ENCODE measurements at regions not wholly inside any gene's neighbourhood (a gene's known extent, or its start where the extent isn't known, plus 50 kb on each side); places are given as distances from the start of the nearest gene placed in this dataset.

DNA sequence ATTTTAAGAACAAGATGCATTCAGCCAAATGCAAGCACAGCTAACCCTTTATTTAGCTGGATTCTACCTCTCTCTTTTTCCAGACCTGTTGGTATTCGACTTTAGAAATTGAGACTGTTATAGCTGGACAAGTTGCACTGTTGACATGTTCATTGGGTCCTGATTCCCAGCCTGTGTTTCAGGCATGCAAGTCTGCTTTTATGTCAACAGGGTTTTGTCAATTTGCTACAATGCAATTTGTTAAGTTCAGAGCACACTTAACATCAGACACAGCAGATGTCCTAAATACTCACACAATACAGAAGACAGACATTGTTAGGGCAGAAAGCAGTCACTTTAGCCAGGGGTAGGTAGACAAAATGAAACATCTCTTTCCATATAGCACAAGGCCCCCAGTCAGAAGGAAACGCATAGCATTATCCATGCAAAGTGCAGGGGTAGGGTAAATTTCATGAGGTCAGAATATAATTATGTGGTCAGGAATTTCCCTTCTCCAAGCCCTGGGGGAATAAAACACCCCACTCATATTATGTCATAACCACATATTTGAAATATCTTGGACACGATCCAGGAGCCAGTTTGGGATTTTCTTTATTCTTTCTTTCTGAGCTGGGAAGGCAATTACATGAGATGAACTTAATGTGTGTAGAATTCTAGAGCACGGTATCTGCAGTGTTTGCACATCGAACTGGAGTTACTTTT lies 504.1 kb downstream of the NTRK3 start:
- no peak overlapping the region for H3K9ac ChIP-seq (ENCODE audit: low read depth, low read length)
- no peak overlapping the region for H3K4me3 ChIP-seq (ENCODE audit: low read depth in 1 of 2, low read length in 2 of 2)
- no peaks in the 10 kb centered on the region for H3K27me3 ChIP-seq (ENCODE audit: insufficient read depth, low read length, poor library complexity)
- H4K20me1 ChIP-seq (ENCODE audit: insufficient read depth, low read length), result no peaks in the 10 kb centered on the region
- H3K36me3 ChIP-seq (ENCODE audit: insufficient read depth, low read length), result no peaks in the 10 kb centered on the region
- H3K27ac ChIP-seq (ENCODE audit: low read length), result no peak overlapping the region
- TF ChIP-seq, protein P1, sequence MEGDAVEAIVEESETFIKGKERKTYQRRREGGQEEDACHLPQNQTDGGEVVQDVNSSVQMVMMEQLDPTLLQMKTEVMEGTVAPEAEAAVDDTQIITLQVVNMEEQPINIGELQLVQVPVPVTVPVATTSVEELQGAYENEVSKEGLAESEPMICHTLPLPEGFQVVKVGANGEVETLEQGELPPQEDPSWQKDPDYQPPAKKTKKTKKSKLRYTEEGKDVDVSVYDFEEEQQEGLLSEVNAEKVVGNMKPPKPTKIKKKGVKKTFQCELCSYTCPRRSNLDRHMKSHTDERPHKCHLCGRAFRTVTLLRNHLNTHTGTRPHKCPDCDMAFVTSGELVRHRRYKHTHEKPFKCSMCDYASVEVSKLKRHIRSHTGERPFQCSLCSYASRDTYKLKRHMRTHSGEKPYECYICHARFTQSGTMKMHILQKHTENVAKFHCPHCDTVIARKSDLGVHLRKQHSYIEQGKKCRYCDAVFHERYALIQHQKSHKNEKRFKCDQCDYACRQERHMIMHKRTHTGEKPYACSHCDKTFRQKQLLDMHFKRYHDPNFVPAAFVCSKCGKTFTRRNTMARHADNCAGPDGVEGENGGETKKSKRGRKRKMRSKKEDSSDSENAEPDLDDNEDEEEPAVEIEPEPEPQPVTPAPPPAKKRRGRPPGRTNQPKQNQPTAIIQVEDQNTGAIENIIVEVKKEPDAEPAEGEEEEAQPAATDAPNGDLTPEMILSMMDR (IDR thresholded peaks at IDR 0.05; ENCODE audit: borderline replicate concordance, extremely low read depth, low read length, poor library complexity, severe bottlenecking), result no peak
- no peak for TF ChIP-seq EZH2 (IDR thresholded peaks at IDR 0.05; ENCODE audit: borderline replicate concordance, low read depth, low read length, severe bottlenecking)
- DNase-seq (no peak), ATAC-seq (ENCODE audit: insufficient read depth, low read depth) (no peak)
- H3K9me3 ChIP-seq (ENCODE audit: insufficient read depth, low read length, severe bottlenecking), result no peaks in the 10 kb centered on the region
- H3K4me2 ChIP-seq (ENCODE audit: insufficient read depth, low read length), result no peak overlapping the region
- no peak overlapping the region for H2AFZ ChIP-seq (ENCODE audit: low read depth, low read length)
- no peaks in the 10 kb centered on the region for H3K4me1 ChIP-seq (ENCODE audit: insufficient read depth, low read length)
- no peaks in the 10 kb centered on the region for H3K79me2 ChIP-seq (ENCODE audit: insufficient read depth, low read length)

- no peak for ATAC-seq (ENCODE audit: insufficient read depth, low read depth)
- H2AFZ ChIP-seq (ENCODE audit: low read depth, low read length), result no peak overlapping the region
- H3K4me3 ChIP-seq (ENCODE audit: low read depth in 1 of 2, low read length in 2 of 2), result no peak overlapping the region
- no peaks in the 10 kb centered on the region for H3K27me3 ChIP-seq (ENCODE audit: insufficient read depth, low read length, poor library complexity)
- H3K4me1 ChIP-seq (ENCODE audit: insufficient read depth, low read length), result no peaks in the 10 kb centered on the region
- no peak for DNase-seq
- no peak overlapping the region for H3K9ac ChIP-seq (ENCODE audit: low read depth, low read length)
- H3K4me2 ChIP-seq (ENCODE audit: insufficient read depth, low read length), result no peak overlapping the region
- TF ChIP-seq, protein P1 (IDR thresholded peaks at IDR 0.05; ENCODE audit: borderline replicate concordance, extremely low read depth, low read length, poor library complexity, severe bottlenecking), result no peak
- no peak for TF ChIP-seq EZH2 (IDR thresholded peaks at IDR 0.05; ENCODE audit: borderline replicate concordance, low read depth, low read length, severe bottlenecking)
- H3K79me2 ChIP-seq (ENCODE audit: insufficient read depth, low read length), result no peaks in the 10 kb centered on the region
- H4K20me1 ChIP-seq (ENCODE audit: insufficient read depth, low read length), result no peaks in the 10 kb centered on the region
- H3K36me3 ChIP-seq (ENCODE audit: insufficient read depth, low read length), result no peaks in the 10 kb centered on the region
- H3K9me3 ChIP-seq (ENCODE audit: insufficient read depth, low read length, severe bottlenecking), result no peaks in the 10 kb centered on the region
- H3K27ac ChIP-seq (ENCODE audit: low read length), result no peak overlapping the region
These were observed 508.1 kb downstream of the NTRK3 start for GRCh38 chr15:87748483-87748882.

DNA sequence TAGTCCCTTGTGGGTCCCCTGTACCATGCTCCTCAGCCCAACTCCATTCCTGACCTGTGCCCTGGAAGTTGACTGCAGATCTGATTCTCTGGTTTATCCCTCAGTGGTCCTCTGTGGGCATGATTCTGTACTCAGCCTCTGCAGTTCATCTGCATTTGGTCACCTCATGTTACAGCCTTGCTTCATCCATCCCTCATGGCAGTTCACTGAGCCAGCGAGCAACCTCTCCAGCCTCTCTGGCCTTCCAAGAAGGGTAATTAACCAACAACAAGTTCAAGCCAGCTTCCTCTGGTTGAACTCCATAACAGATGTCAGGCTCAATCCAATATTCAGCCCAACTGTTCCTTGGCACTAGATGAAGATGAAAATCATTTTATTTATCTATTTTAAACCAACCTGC lies 509.5 kb downstream of the NTRK3 start:
- no peaks in the 10 kb centered on the region for H3K27me3 ChIP-seq (ENCODE audit: insufficient read depth, low read length, poor library complexity)
- ATAC-seq (ENCODE audit: insufficient read depth, low read depth) (no peak), DNase-seq (no peak)
- no peak overlapping the region for H3K27ac ChIP-seq (ENCODE audit: low read length)
- no peak overlapping the region for H3K4me3 ChIP-seq (ENCODE audit: low read depth in 1 of 2, low read length in 2 of 2)
- no peaks in the 10 kb centered on the region for H3K9me3 ChIP-seq (ENCODE audit: insufficient read depth, low read length, severe bottlenecking)
- no peak overlapping the region for H3K9ac ChIP-seq (ENCODE audit: low read depth, low read length)
- no peak overlapping the region for H2AFZ ChIP-seq (ENCODE audit: low read depth, low read length)
- TF ChIP-seq EZH2 (IDR thresholded peaks at IDR 0.05; ENCODE audit: borderline replicate concordance, low read depth, low read length, severe bottlenecking), result no peak
- TF ChIP-seq, protein P1 (IDR thresholded peaks at IDR 0.05; ENCODE audit: borderline replicate concordance, extremely low read depth, low read length, poor library complexity, severe bottlenecking), result no peak
- no peak overlapping the region for H3K4me2 ChIP-seq (ENCODE audit: insufficient read depth, low read length)
- H3K36me3 ChIP-seq (ENCODE audit: insufficient read depth, low read length), result no peaks in the 10 kb centered on the region
- H3K79me2 ChIP-seq (ENCODE audit: insufficient read depth, low read length), result no peaks in the 10 kb centered on the region
- H4K20me1 ChIP-seq (ENCODE audit: insufficient read depth, low read length), result no peaks in the 10 kb centered on the region
- no peaks in the 10 kb centered on the region for H3K4me1 ChIP-seq (ENCODE audit: insufficient read depth, low read length)
